Hepatocyte (in vitro differentiated cells): ENCODE measurements at regions not wholly inside any gene's neighbourhood (a gene's known extent, or its start where the extent isn't known, plus 50 kb on each side); places are given as distances from the start of the nearest gene placed in this dataset.

ENCODE experiments used
- EZH2 ChIP-seq: fragments of 200-600 bp; sonication (generic); IDR thresholded peaks from 2 replicates; pipeline ENCODE4 v1.6.1; 2016; ENCODE audit warnings: antibody characterized with exemption, mild to moderate bottlenecking, borderline replicate concordance
- EZH2phosphoT487 ChIP-seq: fragments of 200-600 bp; sonication (generic); IDR thresholded peaks from one replicate; pipeline ENCODE4 v1.6.1; 2018; ENCODE audit warnings: antibody characterized with exemption, mild to moderate bottlenecking, low read depth, moderate library complexity; ENCODE audit not compliant: unreplicated experiment, severe bottlenecking

GRCh38 chrX:7343181-7343580 lies 195.2 kb upstream of the PUDP start:
- TF ChIP-seq EZH2phosphoT487 = no peak
- TF ChIP-seq EZH2 = no peak
